Muscle layer of colon (tissue), 2 donors: ENCODE measurements at regions not wholly inside any gene's neighbourhood (a gene's known extent, or its start where the extent isn't known, plus 50 kb on each side); places are given as distances from the start of the nearest gene placed in this dataset.

Experiments used
- H3K27ac ChIP-seq: one replicate; pipeline ENCODE4 v1.7.0; 2013; ENCODE audit warnings: low read depth, mild to moderate bottlenecking, low read length, moderate library complexity
- H3K27me3 ChIP-seq, 2 donors: one replicate each; pipeline ENCODE4 v1.7.0; 2013; ENCODE audit warnings: low read length in 2 of 2, mild to moderate bottlenecking in 2 of 2; ENCODE audit not compliant: insufficient read depth in 2 of 2, control insufficient read depth in 1 of 2
- H3K36me3 ChIP-seq: one replicate; pipeline ENCODE4 v1.7.0; 2013; ENCODE audit warnings: mild to moderate bottlenecking, low read length; ENCODE audit not compliant: insufficient read depth
- H3K4me1 ChIP-seq: one replicate; pipeline ENCODE4 v1.7.0; 2013; ENCODE audit warnings: mild to moderate bottlenecking, low read length; ENCODE audit not compliant: insufficient read depth
- H3K4me3 ChIP-seq, 2 donors: one replicate each; pipeline ENCODE4 v1.7.0; 2013; ENCODE audit warnings: low read length in 2 of 2, low read depth in 1 of 2, mild to moderate bottlenecking in 1 of 2, moderate library complexity in 1 of 2
- H3K9ac ChIP-seq: one replicate; pipeline ENCODE4 v1.7.0; 2013; ENCODE audit warnings: low read length
- H3K9me3 ChIP-seq: one replicate; pipeline ENCODE4 v1.7.0; 2013; ENCODE audit warnings: mild to moderate bottlenecking, low read length
- donor health status: abdominal sarcoma.
- donor health status: Adenocarcinoma of cecum.

DNA sequence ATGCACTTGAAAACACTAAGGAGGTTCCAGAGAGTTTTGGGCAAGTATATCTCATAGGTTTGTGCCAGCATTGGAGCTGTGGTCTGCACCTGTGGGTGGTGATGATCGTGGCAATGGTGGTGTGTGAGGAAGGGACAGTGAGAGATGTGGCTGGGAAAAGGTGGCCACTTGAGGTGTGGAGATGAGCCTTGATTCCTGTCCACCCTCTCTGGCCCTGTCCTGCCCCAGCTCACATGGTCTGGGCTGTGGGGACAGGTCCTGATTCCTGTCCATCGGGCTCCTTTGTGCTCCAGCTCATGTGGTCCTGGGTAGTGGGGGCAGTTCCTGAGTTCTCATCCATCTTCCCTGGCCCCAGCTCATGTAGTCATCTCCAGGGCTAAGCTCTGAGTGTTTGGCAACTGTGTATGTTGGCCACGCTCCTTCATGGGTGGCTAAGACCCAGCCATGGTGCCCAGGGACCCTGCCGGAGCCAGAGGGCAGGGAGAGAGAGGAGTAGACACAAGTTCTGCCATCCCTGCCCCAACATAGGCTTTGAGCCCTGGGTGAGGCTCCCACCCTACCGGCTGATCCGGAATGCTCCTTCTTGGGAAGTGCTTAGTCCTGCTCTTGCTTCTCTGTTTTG, 294.4 kb upstream of the HDAC4 start:
- Histone ChIP-seq H3K36me3 (no peaks in the 10 kb centered on the region), H3K27me3 (peaks cover 0 to 5% of the 10 kb centered on the region in 2 donors), H3K4me1 (no peaks in the 10 kb centered on the region), H3K9ac (no peak overlapping the region), H3K27ac (no peak overlapping the region), H3K9me3 (no peaks in the 10 kb centered on the region), H3K4me3 (no peak overlapping the region)

- no peaks in the 10 kb centered on the region for H3K9me3 ChIP-seq
- H3K27me3 ChIP-seq = peaks cover 0 to 5% of the 10 kb centered on the region in 2 donors
- H3K4me1 ChIP-seq = no peaks in the 10 kb centered on the region
- H3K4me3 ChIP-seq = no peak overlapping the region
- H3K36me3 ChIP-seq = no peaks in the 10 kb centered on the region
- H3K9ac ChIP-seq = no peak overlapping the region
- no peak overlapping the region for H3K27ac ChIP-seq
Measured at GRCh38 chr2:239694487-239694886, 293.7 kb upstream of the HDAC4 start.

GRCh38 chr2:239693761-239694415, 293.1 kb upstream of the HDAC4 start:
- Histone ChIP-seq H3K27ac (no peak overlapping the region), H3K9me3 (no peaks in the 10 kb centered on the region), H3K4me1 (no peaks in the 10 kb centered on the region), H3K4me3 (no peak overlapping the region), H3K36me3 (no peaks in the 10 kb centered on the region), H3K27me3 (peaks cover 0 to 5% of the 10 kb centered on the region in 2 donors), H3K9ac (no peak overlapping the region)

DNA sequence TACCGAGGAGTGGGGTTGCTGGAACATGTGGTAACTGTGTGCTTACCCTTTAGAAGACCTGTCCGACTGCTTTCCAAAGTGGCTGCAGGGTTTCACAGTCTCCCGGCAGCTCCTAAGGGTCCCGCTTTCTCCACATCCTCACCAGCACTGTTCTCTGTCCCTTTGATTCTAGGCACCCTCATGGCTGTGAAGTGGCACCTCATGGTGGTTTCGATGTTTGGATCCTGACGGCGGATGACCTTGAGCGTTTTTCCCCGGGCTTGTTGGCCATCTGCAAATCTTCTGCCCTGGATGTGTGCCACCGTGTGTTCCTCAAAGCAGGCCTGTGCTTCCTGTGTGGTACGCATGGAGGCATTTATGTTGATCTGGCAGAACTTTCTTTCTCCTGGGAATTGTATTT, 292.5 kb upstream of the HDAC4 start:
- no peaks in the 10 kb centered on the region for H3K9me3 ChIP-seq
- peaks cover 0 to 5% of the 10 kb centered on the region in 2 donors for H3K27me3 ChIP-seq
- H3K9ac ChIP-seq = no peak overlapping the region
- no peaks in the 10 kb centered on the region for H3K36me3 ChIP-seq
- H3K4me1 ChIP-seq = no peaks in the 10 kb centered on the region
- no peak overlapping the region for H3K4me3 ChIP-seq
- no peak overlapping the region for H3K27ac ChIP-seq

- no peaks in the 10 kb centered on the region for H3K4me1 ChIP-seq
- no peak overlapping the region for H3K9ac ChIP-seq
- H3K36me3 ChIP-seq = no peaks in the 10 kb centered on the region
- H3K27ac ChIP-seq = no peak overlapping the region
- H3K9me3 ChIP-seq = no peaks in the 10 kb centered on the region
- peaks cover 0 to 5% of the 10 kb centered on the region in 2 donors for H3K27me3 ChIP-seq
- H3K4me3 ChIP-seq = no peak overlapping the region
Measured at GRCh38 chr2:239692919-239693318, 292.1 kb upstream of the HDAC4 start.

- no peaks in the 10 kb centered on the region for H3K9me3 ChIP-seq
- H3K27me3 ChIP-seq = peaks cover 0 to 5% of the 10 kb centered on the region in 2 donors
- H3K4me1 ChIP-seq = no peaks in the 10 kb centered on the region
- no peaks in the 10 kb centered on the region for H3K36me3 ChIP-seq
- H3K4me3 ChIP-seq = no peak overlapping the region
- H3K27ac ChIP-seq = no peak overlapping the region
- H3K9ac ChIP-seq = no peak overlapping the region
Measured at GRCh38 chr2:239692362-239692851, 291.6 kb upstream of the HDAC4 start.

GRCh38 chr2:239691720-239692119, 290.9 kb upstream of the HDAC4 start:
- H3K9ac ChIP-seq = no peak overlapping the region
- H3K4me3 ChIP-seq = no peak overlapping the region

GRCh38 chr2:239690651-239691631, 290.1 kb upstream of the HDAC4 start:
- no peaks in the 10 kb centered on the region for H3K36me3 ChIP-seq
- H3K27ac ChIP-seq = no peak overlapping the region
- H3K4me1 ChIP-seq = no peaks in the 10 kb centered on the region
- H3K4me3 ChIP-seq = no peak overlapping the region
- H3K9ac ChIP-seq = no peak overlapping the region
- peaks cover 0 to 5% of the 10 kb centered on the region in 2 donors for H3K27me3 ChIP-seq
- H3K9me3 ChIP-seq = no peaks in the 10 kb centered on the region

More at GRCh38 chr2:239691720-239692119, 290.9 kb upstream of the HDAC4 start:
- H3K27ac ChIP-seq = no peak overlapping the region
- no peaks in the 10 kb centered on the region for H3K36me3 ChIP-seq
- no peaks in the 10 kb centered on the region for H3K9me3 ChIP-seq
- H3K27me3 ChIP-seq = peaks cover 0 to 5% of the 10 kb centered on the region in 2 donors
- H3K4me1 ChIP-seq = no peaks in the 10 kb centered on the region

- Histone ChIP-seq H3K27ac (no peak overlapping the region), H3K4me1 (no peaks in the 10 kb centered on the region), H3K9ac (no peak overlapping the region), H3K27me3 (peaks cover 0 to 5% of the 10 kb centered on the region in 2 donors), H3K36me3 (no peaks in the 10 kb centered on the region), H3K9me3 (no peaks in the 10 kb centered on the region), H3K4me3 (no peak overlapping the region)
Measured at GRCh38 chr2:239689985-239690384, 289.2 kb upstream of the HDAC4 start.

GRCh38 chr2:239689410-239689809, 288.6 kb upstream of the HDAC4 start:
- H3K27ac ChIP-seq = no peak overlapping the region
- peaks cover 0 to 5% of the 10 kb centered on the region in 2 donors for H3K27me3 ChIP-seq

GRCh38 chr2:239688840-239689239, 288.0 kb upstream of the HDAC4 start:
- H3K27ac ChIP-seq = no peak overlapping the region
- H3K4me1 ChIP-seq = no peaks in the 10 kb centered on the region
- H3K36me3 ChIP-seq = no peaks in the 10 kb centered on the region
- H3K9ac ChIP-seq = no peak overlapping the region
- H3K9me3 ChIP-seq = no peaks in the 10 kb centered on the region
- no peak overlapping the region for H3K4me3 ChIP-seq
- peaks cover 0 to 5% of the 10 kb centered on the region in 2 donors for H3K27me3 ChIP-seq

More at GRCh38 chr2:239689410-239689809, 288.6 kb upstream of the HDAC4 start:
- no peak overlapping the region for H3K4me3 ChIP-seq
- H3K4me1 ChIP-seq = no peaks in the 10 kb centered on the region
- H3K9ac ChIP-seq = no peak overlapping the region
- H3K36me3 ChIP-seq = no peaks in the 10 kb centered on the region
- no peaks in the 10 kb centered on the region for H3K9me3 ChIP-seq
